K562 (cell line): ENCODE measurements at regions not wholly inside any gene's neighbourhood (a gene's known extent, or its start where the extent isn't known, plus 50 kb on each side); places are given as distances from the start of the nearest gene placed in this dataset.

Experiments
- BRD4 ChIP-seq: fragments of 200-600 bp; sonication (generic); IDR thresholded peaks from 2 replicates; pipeline ENCODE4 v1.6.1; 2017; ENCODE audit warnings: inconsistent platforms
- CEBPB ChIP-seq: fragments of 450-650 bp; IDR thresholded peaks from 2 replicates; pipeline ENCODE4 v1.6.1; 2016; ENCODE audit warnings: missing genetic modification characterization, missing compliant biosample characterization
- CTCF ChIP-seq, 3 experiments: IDR thresholded peaks in 2 of 3; conservative IDR thresholded peaks in 1 of 3; 2 replicates each; pipeline ENCODE4 v1.5.1; 2011 to 2012; ENCODE audit warnings: low read length in 3 of 3, mild to moderate bottlenecking in 3 of 3, control low read depth in 2 of 3, improper control_type of control experiment in 1 of 3, inconsistent platforms in 1 of 3, low read depth in 1 of 3, mixed read lengths in 1 of 3, moderate library complexity in 1 of 3; ENCODE audit not compliant: insufficient read depth in 2 of 3
- ELF4 ChIP-seq: fragments of 450-650 bp; formaldehyde crosslinking; IDR thresholded peaks from 2 replicates; pipeline ENCODE4 v1.4.0; 2022; ENCODE audit warnings: missing genetic modification characterization
- HNRNPK ChIP-seq: fragments of 200-400 bp; formaldehyde crosslinking; IDR thresholded peaks from one replicate; pipeline ENCODE4 v1.6.1; 2018; ENCODE audit warnings: mild to moderate bottlenecking, low read depth, low read length; ENCODE audit not compliant: poor library complexity, severe bottlenecking
- POLR2A ChIP-seq: fragments of 450-650 bp; conservative IDR thresholded peaks from 2 replicates; pipeline ENCODE4 v1.6.1; 2016
- SMAD1 ChIP-seq: fragments of 150-350 bp; IDR thresholded peaks from 2 replicates; pipeline ENCODE4 v1.6.1; 2014; ENCODE audit warnings: low read length, low read depth; ENCODE audit not compliant: partially characterized antibody
- ZBTB1 ChIP-seq: sonication (generic); formaldehyde crosslinking; IDR thresholded peaks from 2 replicates; pipeline ENCODE4 v1.8.1; 2023; ENCODE audit warnings: missing genetic modification reagents, low read depth, mild to moderate bottlenecking, borderline replicate concordance
- ZBTB33 ChIP-seq: sonication (generic); formaldehyde crosslinking; IDR thresholded peaks from 2 replicates; pipeline ENCODE4 v1.8.1; 2023; ENCODE audit warnings: mild to moderate bottlenecking, missing genetic modification reagents

GRCh38 chr9:75490326-75490725 lies 400.1 kb upstream of the PCSK5 start:
- TF ChIP-seq ZBTB33 (CRISPR knock-in tag) (no peak), CTCF (IDR thresholded peaks at IDR 0.05 in 2 of 3, conservative IDR thresholded peaks at IDR 0.05 in 1 of 3; ENCODE audit: insufficient read depth in 2 of 3, low read depth in 1 of 3, low read length in 3 of 3) (no peak), SMAD1 (no peak), HNRNPK (no peak), ZBTB1 (CRISPR knock-in tag) (no peak), POLR2A (no peak), CEBPB (tag) (no peak), BRD4 (no peak), ELF4 (CRISPR knock-in tag) (no peak)
